ENCODE measurements at regions not wholly inside any gene's neighbourhood (a gene's known extent, or its start where the extent isn't known, plus 50 kb on each side); places are given as distances from the start of the nearest gene placed in this dataset.
"Not testable (repeated sequence)": the region's sequence is repeated elsewhere in the genome, so short reads cannot be mapped to it uniquely, and the experiment has no call there.

- not testable (repeated sequence) for DNase-seq
Observed at GRCh38 chr10:47622719-47623118, 99.3 kb upstream of the AGAP9 start.

GRCh38 chr10:47619300-47620012 is 96.0 kb upstream of the AGAP9 start:
- DNase-seq, result peak; percentile 1

GRCh38 chr10:47609311-47609710 is 85.9 kb upstream of the AGAP9 start:
- DNase-seq, result not testable (repeated sequence)

GRCh38 chr10:47605791-47606773 is 82.6 kb upstream of the AGAP9 start:
- DNase-seq, result not testable (repeated sequence)

- not testable (repeated sequence) for DNase-seq
Observed at GRCh38 chr10:47600604-47601003, 77.2 kb upstream of the AGAP9 start.

- DNase-seq, result not testable (repeated sequence)
Observed at GRCh38 chr10:47600127-47600526, 76.7 kb upstream of the AGAP9 start.

- DNase-seq, result not testable (repeated sequence)
Observed at GRCh38 chr10:47599657-47600056, 76.2 kb upstream of the AGAP9 start.

GRCh38 chr10:47593805-47594204 is 70.4 kb upstream of the AGAP9 start:
- not testable (repeated sequence) for DNase-seq

- not testable (repeated sequence) for DNase-seq
Observed at GRCh38 chr10:47593129-47593528, 69.7 kb upstream of the AGAP9 start.

GRCh38 chr10:47590956-47591355 is 67.5 kb upstream of the AGAP9 start:
- not testable (repeated sequence) for DNase-seq

GRCh38 chr10:47590534-47590933 is 67.1 kb upstream of the AGAP9 start:
- DNase-seq, result not testable (repeated sequence)

GRCh38 chr10:47582051-47582450 is 58.6 kb upstream of the AGAP9 start:
- not testable (repeated sequence) for DNase-seq

- not testable (repeated sequence) for DNase-seq
Observed at GRCh38 chr10:47580063-47580462, 56.6 kb upstream of the AGAP9 start.

- DNase-seq, result not testable (repeated sequence)
Observed at GRCh38 chr10:47578547-47578946, 55.1 kb upstream of the AGAP9 start.
